ENCODE measurements at regions not wholly inside any gene's neighbourhood (a gene's known extent, or its start where the extent isn't known, plus 50 kb on each side); places are given as distances from the start of the nearest gene placed in this dataset.

DNA sequence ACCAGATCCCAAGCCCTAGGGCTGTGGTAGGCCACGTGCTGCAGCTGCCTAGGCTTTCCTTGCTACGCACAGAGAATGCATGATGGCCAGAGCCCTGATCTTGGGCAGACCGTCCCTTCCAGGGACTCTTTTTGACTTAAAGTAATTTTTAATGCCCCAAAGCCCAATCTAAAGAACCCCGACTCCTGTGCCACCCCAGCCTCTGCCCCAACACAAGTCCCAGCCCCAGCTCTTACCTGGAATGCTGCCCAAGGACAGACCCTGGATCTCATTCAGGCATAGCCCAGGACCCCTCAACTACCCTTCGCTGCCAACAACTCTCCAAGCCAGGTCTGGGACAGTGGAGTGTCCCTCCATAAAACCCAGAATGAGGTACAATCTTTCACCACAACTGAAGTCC, 211.7 kb upstream of the B3GAT1 start:
- TF ChIP-seq, protein P1, sequence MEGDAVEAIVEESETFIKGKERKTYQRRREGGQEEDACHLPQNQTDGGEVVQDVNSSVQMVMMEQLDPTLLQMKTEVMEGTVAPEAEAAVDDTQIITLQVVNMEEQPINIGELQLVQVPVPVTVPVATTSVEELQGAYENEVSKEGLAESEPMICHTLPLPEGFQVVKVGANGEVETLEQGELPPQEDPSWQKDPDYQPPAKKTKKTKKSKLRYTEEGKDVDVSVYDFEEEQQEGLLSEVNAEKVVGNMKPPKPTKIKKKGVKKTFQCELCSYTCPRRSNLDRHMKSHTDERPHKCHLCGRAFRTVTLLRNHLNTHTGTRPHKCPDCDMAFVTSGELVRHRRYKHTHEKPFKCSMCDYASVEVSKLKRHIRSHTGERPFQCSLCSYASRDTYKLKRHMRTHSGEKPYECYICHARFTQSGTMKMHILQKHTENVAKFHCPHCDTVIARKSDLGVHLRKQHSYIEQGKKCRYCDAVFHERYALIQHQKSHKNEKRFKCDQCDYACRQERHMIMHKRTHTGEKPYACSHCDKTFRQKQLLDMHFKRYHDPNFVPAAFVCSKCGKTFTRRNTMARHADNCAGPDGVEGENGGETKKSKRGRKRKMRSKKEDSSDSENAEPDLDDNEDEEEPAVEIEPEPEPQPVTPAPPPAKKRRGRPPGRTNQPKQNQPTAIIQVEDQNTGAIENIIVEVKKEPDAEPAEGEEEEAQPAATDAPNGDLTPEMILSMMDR (IDR thresholded peaks at IDR 0.05; ENCODE audit: insufficient read depth, low read depth, low read length), result no peak
- no peak for TF ChIP-seq EZH2 (IDR thresholded peaks at IDR 0.05; ENCODE audit: insufficient read depth, low read length)

All from astrocyte (in vitro differentiated cells and primary cell).